ENCODE measurements at regions not wholly inside any gene's neighbourhood (a gene's known extent, or its start where the extent isn't known, plus 50 kb on each side); places are given as distances from the start of the nearest gene placed in this dataset.

GRCh38 chr4:37546586-37546985 lies 139.6 kb downstream of the RELL1 start:
- TF ChIP-seq TOX (CRISPR knock-in tag; IDR thresholded peaks at IDR 0.05; ENCODE audit: borderline replicate concordance) (no peak), ZNF70 (CRISPR knock-in tag; IDR thresholded peaks at IDR 0.05) (no peak)

All from SK-N-SH treated with all-trans-retinoic acid at 6 μM for 48 hours (cell line).